ENCODE measurements at regions not wholly inside any gene's neighbourhood (a gene's known extent, or its start where the extent isn't known, plus 50 kb on each side); places are given as distances from the start of the nearest gene placed in this dataset.

GRCh38 chr17:63232565-63233310, 213.4 kb downstream of the CYB561 start:
- no peak for TF ChIP-seq CTCF (IDR thresholded peaks at IDR 0.05; ENCODE audit: control extremely low read depth, extremely low read depth)
- Histone ChIP-seq H3K9me3 (ENCODE audit: control insufficient read depth in 4 of 4, insufficient read depth in 3 of 4, low read length in 3 of 4) (peaks cover 0 to 10% (median 4%) of the 10 kb centered on the region in 4 donors), H3K4me3 (no peak overlapping the region), H3K27ac (ENCODE audit: low read depth in 1 of 2, low read length in 1 of 2) (no peak overlapping the region), H3K9ac (ENCODE audit: insufficient read depth in 1 of 2, low read length in 2 of 2) (no peak overlapping the region), H3K36me3 (ENCODE audit: control insufficient read depth in 4 of 4, insufficient read depth in 4 of 4, low read length in 4 of 4) (peaks cover 2 to 7% (median 4%) of the 10 kb centered on the region in 4 donors), H3K4me1 (ENCODE audit: control insufficient read depth in 5 of 5, insufficient read depth in 5 of 5, low read length in 5 of 5) (no peaks in the 10 kb centered on the region), H3K27me3 (ENCODE audit: control insufficient read depth in 3 of 3, insufficient read depth in 3 of 3, low read length in 2 of 3) (no peaks in the 10 kb centered on the region)
- DNase-seq, result no peak
- no peak for ATAC-seq (ENCODE audit: insufficient read depth, low FRiP score)
- WGBS, 2 donors, result 97 to 98% methylated on average over 16 of the region's 16 CpGs

GRCh38 chr17:63240106-63240505, 206.0 kb downstream of the CYB561 start:
- 97 to 98% methylated on average over 3 of the region's 3 CpGs for WGBS, 2 donors
- no peak overlapping the region for H3K4me3 ChIP-seq
- no peak overlapping the region for H3K27ac ChIP-seq (ENCODE audit: low read depth in 1 of 2, low read length in 1 of 2)
- H3K9me3 ChIP-seq (ENCODE audit: control insufficient read depth in 4 of 4, insufficient read depth in 3 of 4, low read length in 3 of 4), result peaks cover 0 to 7% (median under 1%) of the 10 kb centered on the region in 4 donors
- no peak for ATAC-seq (ENCODE audit: insufficient read depth, low FRiP score)
- no peak overlapping the region for H3K9ac ChIP-seq (ENCODE audit: insufficient read depth in 1 of 2, low read length in 2 of 2)
- no peaks in the 10 kb centered on the region for H3K4me1 ChIP-seq (ENCODE audit: control insufficient read depth in 5 of 5, insufficient read depth in 5 of 5, low read length in 5 of 5)
- H3K36me3 ChIP-seq (ENCODE audit: control insufficient read depth in 4 of 4, insufficient read depth in 4 of 4, low read length in 4 of 4), result peaks cover 0 to 23% (median 9%) of the 10 kb centered on the region in 4 donors
- DNase-seq, result no peak
- no peaks in the 10 kb centered on the region for H3K27me3 ChIP-seq (ENCODE audit: control insufficient read depth in 3 of 3, insufficient read depth in 3 of 3, low read length in 2 of 3)
- no peak for TF ChIP-seq CTCF (IDR thresholded peaks at IDR 0.05; ENCODE audit: control extremely low read depth, extremely low read depth)

GRCh38 chr17:63246344-63246743, 199.8 kb downstream of the CYB561 start:
- ATAC-seq (ENCODE audit: insufficient read depth, low FRiP score), result no peak
- Histone ChIP-seq H3K9me3 (ENCODE audit: control insufficient read depth in 4 of 4, insufficient read depth in 3 of 4, low read length in 3 of 4) (peaks cover 0 to 7% (median under 1%) of the 10 kb centered on the region in 4 donors), H3K36me3 (ENCODE audit: control insufficient read depth in 4 of 4, insufficient read depth in 4 of 4, low read length in 4 of 4) (peaks cover 0 to 6% (median 2%) of the 10 kb centered on the region in 4 donors), H3K4me1 (ENCODE audit: control insufficient read depth in 5 of 5, insufficient read depth in 5 of 5, low read length in 5 of 5) (peaks cover 0 to 14% (median 0%) of the 10 kb centered on the region in 5 donors), H3K9ac (ENCODE audit: insufficient read depth in 1 of 2, low read length in 2 of 2) (no peak overlapping the region), H3K27ac (ENCODE audit: low read depth in 1 of 2, low read length in 1 of 2) (no peak overlapping the region), H3K4me3 (no peak overlapping the region), H3K27me3 (ENCODE audit: control insufficient read depth in 3 of 3, insufficient read depth in 3 of 3, low read length in 2 of 3) (no peaks in the 10 kb centered on the region)
- 93 to 99% methylated on average over 2 of the region's 2 CpGs for WGBS, 2 donors
- no peak for DNase-seq
- TF ChIP-seq CTCF (IDR thresholded peaks at IDR 0.05; ENCODE audit: control extremely low read depth, extremely low read depth), result no peak
